NCI-H2107 (cell line): ENCODE measurements at regions not wholly inside any gene's neighbourhood (a gene's known extent, or its start where the extent isn't known, plus 50 kb on each side); places are given as distances from the start of the nearest gene placed in this dataset.

Experiments used
- DNase-seq: peaks from one replicate; lab custom pipeline; 2025; lab: John Stamatoyannopoulos, UW

DNA sequence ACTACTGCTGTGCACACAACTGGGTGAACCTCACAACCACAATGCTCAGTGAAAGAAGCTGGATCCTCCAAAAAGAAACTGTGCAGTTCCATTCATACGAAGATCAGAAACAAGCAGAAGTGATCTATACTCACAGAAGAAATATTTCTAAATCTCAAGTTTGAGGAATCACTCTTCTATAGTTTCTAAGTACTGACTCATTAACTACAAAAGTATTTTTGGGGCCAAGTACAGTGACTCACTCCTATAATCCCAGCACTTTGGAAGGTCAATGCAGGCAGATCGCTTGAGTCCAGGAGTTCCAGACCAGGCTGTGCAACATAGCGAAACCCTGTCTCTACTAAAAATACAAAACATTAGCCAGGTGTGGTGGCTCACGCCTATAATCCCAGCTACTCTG, 51.3 kb upstream of the RELL1 start:
- DNase-seq: no peak
